Esophagus squamous epithelium (tissue), 4 donors: ENCODE measurements at regions not wholly inside any gene's neighbourhood (a gene's known extent, or its start where the extent isn't known, plus 50 kb on each side); places are given as distances from the start of the nearest gene placed in this dataset.

Source experiments
- CTCF ChIP-seq, 6 experiments: fragments of 450-650 bp in 4 of 6; fragments of 200-600 bp in 2 of 6; sonication (generic) in 2 of 6; IDR thresholded peaks; one replicate each; pipeline ENCODE4 v1.5.1; 2016 to 2019; ENCODE audit warnings: antibody characterized with exemption in 6 of 6, mild to moderate bottlenecking in 4 of 6, moderate library complexity in 4 of 6
- POLR2A ChIP-seq, 4 donors: fragments of 450-650 bp; IDR thresholded peaks; one replicate each; pipeline ENCODE4 v1.6.1; 2017; ENCODE audit warnings: antibody characterized with exemption in 4 of 4, mild to moderate bottlenecking in 4 of 4, moderate library complexity in 3 of 4

DNA sequence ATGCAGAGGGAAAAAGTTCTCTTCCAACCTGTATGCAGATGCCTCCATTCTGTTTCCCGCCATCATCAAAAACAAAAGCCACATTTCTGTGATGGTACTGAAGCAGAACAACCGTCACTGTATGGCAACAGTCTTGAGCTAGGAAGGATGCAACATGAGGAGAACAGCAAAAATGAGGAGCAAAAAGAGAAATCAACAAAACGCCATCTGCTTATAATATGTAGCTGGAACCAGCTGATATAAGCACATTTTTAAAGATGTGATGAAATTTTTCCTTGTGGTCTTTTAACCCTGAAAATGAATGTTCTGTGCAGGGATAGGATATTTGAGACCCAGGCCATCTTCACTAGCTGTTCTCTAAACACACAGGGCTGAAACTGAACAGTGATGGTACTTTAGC, 287.0 kb downstream of the ZIC4 start:
- no peak for TF ChIP-seq CTCF (IDR thresholded peaks at IDR 0.05)
- no peak for TF ChIP-seq POLR2A (IDR thresholded peaks at IDR 0.05)
